Keratinocyte (primary cell): ENCODE measurements at regions not wholly inside any gene's neighbourhood (a gene's known extent, or its start where the extent isn't known, plus 50 kb on each side); places are given as distances from the start of the nearest gene placed in this dataset.
"Not testable (repeated sequence)": the region's sequence is repeated elsewhere in the genome, so short reads cannot be mapped to it uniquely, and the experiment has no call there.

Experiments used
- DNase-seq: peaks from one replicate; pipeline ENCODE4 v3.0.0-alpha.2; 2011; ENCODE audit warnings: low read depth, missing footprints, low spot score
- FAIRE-seq: peaks from 2 replicates; lab custom pipeline; 2011; peaks lifted over from hg19 to GRCh38; lab: Jason Lieb, UNC
- H2AFZ ChIP-seq: 2 replicates; pipeline ENCODE4 v1.6.0; 2012; ENCODE audit warnings: low read length, control low read depth, inconsistent platforms; ENCODE audit not compliant: control insufficient read depth
- H3K27ac ChIP-seq: 2 replicates; pipeline ENCODE4 v1.5.1; 2011; ENCODE audit warnings: low read length; ENCODE audit not compliant: control insufficient read depth, insufficient read depth
- H3K27me3 ChIP-seq: 3 replicates; pipeline ENCODE4 v1.6.0; 2011; ENCODE audit warnings: low read length; ENCODE audit not compliant: control insufficient read depth, insufficient read depth; ENCODE audit errors: extremely low read depth
- H3K36me3 ChIP-seq, 2 experiments: 2 replicates in 1 of 2; 3 replicates in 1 of 2; pipeline ENCODE4 v1.5.1; 2011; ENCODE audit warnings: low read length in 2 of 2, mild to moderate bottlenecking in 1 of 2; ENCODE audit not compliant: control insufficient read depth in 2 of 2, insufficient read depth in 2 of 2; ENCODE audit errors: extremely low read depth in 1 of 2
- H3K4me1 ChIP-seq: 3 replicates; pipeline ENCODE4 v1.5.1; 2011; ENCODE audit warnings: low read length; ENCODE audit not compliant: control insufficient read depth, insufficient read depth; ENCODE audit errors: extremely low read depth
- H3K4me2 ChIP-seq: 3 replicates; pipeline ENCODE4 v1.6.0; 2011; ENCODE audit warnings: low read depth, low read length; ENCODE audit not compliant: control insufficient read depth, insufficient read depth; ENCODE audit errors: extremely low read depth
- H3K4me3 ChIP-seq, 3 experiments: fragments of 200-600 bp in 1 of 3; sonication (generic) in 1 of 3; 2 replicates in 2 of 3; 3 replicates in 1 of 3; pipeline ENCODE4 v1.5.1; 2011 to 2016; ENCODE audit warnings: low read length in 3 of 3, mild to moderate bottlenecking in 3 of 3, control low read depth in 2 of 3, inconsistent platforms in 1 of 3, low read depth in 1 of 3, mixed read lengths in 1 of 3, mixed run types in 1 of 3, moderate library complexity in 1 of 3; ENCODE audit not compliant: control insufficient read depth in 2 of 3, insufficient read depth in 2 of 3; ENCODE audit errors: extremely low read depth in 1 of 3
- H3K79me2 ChIP-seq: 2 replicates; pipeline ENCODE4 v1.6.0; 2012; ENCODE audit warnings: low read length; ENCODE audit not compliant: control insufficient read depth, insufficient read depth
- H3K9ac ChIP-seq: 3 replicates; pipeline ENCODE4 v1.6.0; 2011; ENCODE audit warnings: low read length; ENCODE audit not compliant: control insufficient read depth, insufficient read depth; ENCODE audit errors: extremely low read depth
- H3K9me1 ChIP-seq: 3 replicates; pipeline ENCODE4 v1.6.0; 2011; ENCODE audit warnings: low read length; ENCODE audit not compliant: control insufficient read depth, insufficient read depth; ENCODE audit errors: extremely low read depth
- H3K9me3 ChIP-seq: 2 replicates; pipeline ENCODE4 v1.5.1; 2012; ENCODE audit warnings: low read depth, low read length; ENCODE audit not compliant: control insufficient read depth
- H4K20me1 ChIP-seq: 3 replicates; pipeline ENCODE4 v1.6.0; 2011; ENCODE audit warnings: low read length; ENCODE audit not compliant: control insufficient read depth, insufficient read depth; ENCODE audit errors: extremely low read depth
- dilution Hi-C: fragments of 300-500 bp; cut with MboI; formaldehyde crosslinking; loops from one replicate; pipeline ENCODE4 v1.7.0; 2020; ENCODE audit warnings: low sequenced_read_pairs; ENCODE audit not compliant: extremely low pct_ligation_motif_present

- DNase-seq, H3K36me3 ChIP-seq, H3K79me2 ChIP-seq, H3K4me1 ChIP-seq, H3K9ac ChIP-seq, H4K20me1 ChIP-seq, dilution Hi-C loops, H3K27me3 ChIP-seq, H2AFZ ChIP-seq, H3K4me2 ChIP-seq, H3K4me3 ChIP-seq, H3K9me1 ChIP-seq, H3K27ac ChIP-seq, FAIRE-seq: not testable (repeated sequence)
- peaks cover 11% of the 10 kb centered on the region for H3K9me3 ChIP-seq
Observed at GRCh38 chr9:63823375-63824201, 1461.4 kb downstream of the FOXD4L5 start.

GRCh38 chr9:63822615-63823374 lies 1462.2 kb downstream of the FOXD4L5 start:
- H2AFZ ChIP-seq, FAIRE-seq, H3K27ac ChIP-seq, dilution Hi-C loops, H3K4me2 ChIP-seq, H3K79me2 ChIP-seq, H4K20me1 ChIP-seq, H3K36me3 ChIP-seq, H3K4me3 ChIP-seq, DNase-seq, H3K4me1 ChIP-seq, H3K27me3 ChIP-seq, H3K9ac ChIP-seq, H3K9me1 ChIP-seq: not testable (repeated sequence)
- peaks cover 13% of the 10 kb centered on the region for H3K9me3 ChIP-seq

- H3K36me3 ChIP-seq, H3K79me2 ChIP-seq, H3K27me3 ChIP-seq, H3K9ac ChIP-seq, H3K27ac ChIP-seq, H3K4me2 ChIP-seq, H2AFZ ChIP-seq, DNase-seq, FAIRE-seq, H3K9me1 ChIP-seq, H3K4me1 ChIP-seq, H3K4me3 ChIP-seq, dilution Hi-C loops, H4K20me1 ChIP-seq: not testable (repeated sequence)
- H3K9me3 ChIP-seq = peaks cover 16% of the 10 kb centered on the region
Observed at GRCh38 chr9:63821293-63821692, 1463.7 kb downstream of the FOXD4L5 start.

GRCh38 chr9:63820882-63821281 lies 1464.1 kb downstream of the FOXD4L5 start:
- H3K4me3 ChIP-seq, dilution Hi-C loops, H3K36me3 ChIP-seq, H3K4me1 ChIP-seq, H3K4me2 ChIP-seq, H2AFZ ChIP-seq, DNase-seq, H3K27ac ChIP-seq, H3K9ac ChIP-seq, H3K79me2 ChIP-seq, H3K9me1 ChIP-seq, FAIRE-seq, H4K20me1 ChIP-seq, H3K27me3 ChIP-seq: not testable (repeated sequence)
- H3K9me3 ChIP-seq = peaks cover 18% of the 10 kb centered on the region

- H3K27ac ChIP-seq, H2AFZ ChIP-seq, H3K4me1 ChIP-seq, H4K20me1 ChIP-seq, H3K79me2 ChIP-seq, H3K9ac ChIP-seq, H3K4me3 ChIP-seq, H3K4me2 ChIP-seq, dilution Hi-C loops, H3K9me1 ChIP-seq, FAIRE-seq, DNase-seq, H3K36me3 ChIP-seq, H3K27me3 ChIP-seq: not testable (repeated sequence)
- peaks cover 18% of the 10 kb centered on the region for H3K9me3 ChIP-seq
Observed at GRCh38 chr9:63820383-63820782, 1464.6 kb downstream of the FOXD4L5 start.
